ENCODE measurements at regions not wholly inside any gene's neighbourhood (a gene's known extent, or its start where the extent isn't known, plus 50 kb on each side); places are given as distances from the start of the nearest gene placed in this dataset.
"Not testable (repeated sequence)": the region's sequence is repeated elsewhere in the genome, so short reads cannot be mapped to it uniquely, and the experiment has no call there.

DNA sequence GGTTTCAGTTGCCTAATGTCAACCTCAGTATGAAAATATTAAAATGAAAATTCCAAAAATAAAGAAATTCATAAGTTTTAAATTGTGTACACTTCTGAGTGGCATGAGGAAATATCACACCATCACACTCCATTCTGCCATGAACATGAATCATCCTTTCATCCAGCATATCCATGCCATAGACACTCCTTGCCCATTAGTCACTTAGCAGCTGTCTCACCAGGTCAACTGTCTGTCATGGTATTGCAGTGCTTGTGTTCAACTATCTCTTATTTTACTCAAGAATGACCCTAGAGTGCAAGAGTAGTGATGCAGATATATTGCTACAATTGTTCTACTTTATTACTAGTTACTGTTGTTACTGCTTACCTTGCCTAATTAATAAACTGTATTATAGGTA is 712.4 kb downstream of the EPHA7 start:
- no peak for DNase-seq

DNA sequence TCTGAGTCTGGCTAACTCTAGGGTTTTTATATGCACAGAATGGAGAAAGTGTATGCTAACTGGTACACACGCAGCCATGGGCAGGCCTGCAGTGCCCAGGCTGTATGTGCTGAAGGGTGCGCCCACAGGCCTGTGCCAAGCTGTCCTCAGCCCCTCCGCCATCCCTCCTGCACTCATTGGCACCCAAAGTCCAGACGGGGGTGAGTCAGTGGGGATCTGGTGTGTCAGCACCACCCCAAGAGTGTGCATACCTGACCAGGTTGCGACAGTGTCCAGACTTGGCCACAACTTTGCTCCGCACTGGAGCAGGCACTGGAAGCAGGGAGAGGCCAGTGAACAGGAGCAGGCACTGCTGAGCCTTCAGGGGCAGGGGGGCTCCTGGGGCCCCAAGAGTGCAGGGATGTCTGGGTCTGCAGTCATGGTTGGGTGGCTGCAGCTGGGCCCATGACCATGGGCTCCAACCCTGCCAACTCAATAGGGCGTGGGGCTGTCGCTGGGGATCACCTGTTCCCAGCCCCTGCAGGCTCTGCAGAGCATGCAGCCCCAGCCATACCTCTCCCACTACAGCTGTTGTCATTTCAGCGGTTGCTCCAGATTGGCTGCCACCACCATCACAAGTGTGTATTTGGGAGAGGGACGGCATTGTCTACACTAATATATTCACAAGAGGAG is 717.8 kb downstream of the EPHA7 start:
- no peak for DNase-seq

DNA sequence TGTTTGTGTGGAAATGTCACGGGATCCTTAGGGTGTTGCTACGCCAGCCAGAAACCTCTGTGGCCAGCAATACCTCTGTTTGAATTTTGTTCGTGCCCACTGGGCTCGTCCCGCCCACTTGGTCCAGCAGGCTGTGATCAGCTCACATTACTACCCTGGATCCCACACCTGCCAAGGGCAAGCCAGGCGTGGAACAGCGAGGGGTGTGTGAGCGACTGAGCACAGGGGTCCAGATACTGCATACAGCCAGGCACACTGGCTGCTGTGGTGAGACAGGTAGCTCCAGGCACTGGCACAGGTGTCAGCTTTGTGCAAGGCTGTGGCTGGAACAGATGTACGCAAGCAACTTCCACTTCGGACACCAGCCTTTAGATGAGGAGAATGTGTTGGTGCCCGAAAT is 718.9 kb downstream of the EPHA7 start:
- DNase-seq: no peak

DNA sequence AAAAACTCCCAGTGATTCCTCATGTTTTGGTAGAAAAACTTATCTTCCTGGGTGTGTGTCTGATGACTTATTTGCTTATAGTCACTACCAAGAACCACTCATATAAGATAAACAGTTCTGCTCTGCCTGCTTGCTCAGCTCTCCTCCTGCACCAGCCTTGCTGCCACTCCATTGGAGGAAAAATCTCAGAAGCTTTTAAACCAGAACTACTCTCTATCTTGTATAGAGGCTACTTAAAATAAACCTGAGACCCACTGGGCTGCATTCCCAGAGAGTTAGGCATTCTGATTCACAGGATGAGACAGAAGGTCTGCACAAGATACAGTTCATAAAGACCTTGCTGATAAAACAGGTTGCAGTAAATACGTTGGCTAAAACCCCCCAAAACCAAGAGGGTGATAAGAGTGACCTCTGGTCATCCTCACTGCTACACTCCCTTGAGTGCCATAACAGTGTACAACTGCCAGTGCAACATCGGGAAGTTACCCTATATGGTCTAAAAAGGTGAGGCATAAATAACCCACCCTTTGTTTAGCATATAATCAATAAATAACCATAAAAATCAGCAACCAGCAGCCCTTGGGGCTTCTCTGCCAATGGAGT is 728.3 kb downstream of the EPHA7 start:
- DNase-seq: no peak

DNA sequence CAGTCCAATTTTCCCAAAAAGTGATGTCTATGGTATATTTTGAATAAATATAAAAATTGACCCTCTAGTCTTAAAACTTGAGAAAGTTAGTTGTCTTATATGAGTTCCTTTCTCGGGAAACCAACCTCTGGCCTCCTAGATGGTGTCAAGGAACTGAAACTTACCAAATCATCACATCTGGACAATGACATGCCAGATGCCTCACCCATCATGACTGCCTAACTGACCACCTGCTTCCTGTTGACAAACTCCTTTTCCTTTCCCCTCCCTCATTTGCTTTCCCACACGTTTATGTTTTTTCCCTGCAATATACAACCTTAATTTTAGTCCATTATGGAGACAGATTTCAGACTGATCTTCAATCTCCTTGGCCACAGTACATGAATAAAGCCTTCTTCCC is 731.0 kb downstream of the EPHA7 start:
- no peak for DNase-seq

DNA sequence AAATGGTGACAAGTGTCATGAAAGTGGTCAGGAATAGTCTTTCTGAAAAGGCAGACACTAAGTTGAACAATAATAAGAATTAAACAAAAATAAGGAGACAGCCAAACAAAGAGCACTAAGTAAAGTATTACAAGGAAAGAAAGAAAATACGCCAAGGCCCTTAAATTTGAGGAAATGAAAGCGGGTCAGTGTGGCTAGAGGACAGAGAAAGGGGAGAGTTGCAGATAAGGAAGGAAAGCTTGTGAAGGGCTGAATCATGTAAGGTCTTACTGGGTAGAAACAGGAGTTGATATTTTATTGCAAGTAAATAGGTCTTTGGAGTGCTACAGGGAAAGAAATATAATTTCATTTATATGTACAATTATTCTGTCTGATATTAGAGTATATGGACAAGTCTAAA is 732.1 kb downstream of the EPHA7 start:
- DNase-seq: no peak

DNA sequence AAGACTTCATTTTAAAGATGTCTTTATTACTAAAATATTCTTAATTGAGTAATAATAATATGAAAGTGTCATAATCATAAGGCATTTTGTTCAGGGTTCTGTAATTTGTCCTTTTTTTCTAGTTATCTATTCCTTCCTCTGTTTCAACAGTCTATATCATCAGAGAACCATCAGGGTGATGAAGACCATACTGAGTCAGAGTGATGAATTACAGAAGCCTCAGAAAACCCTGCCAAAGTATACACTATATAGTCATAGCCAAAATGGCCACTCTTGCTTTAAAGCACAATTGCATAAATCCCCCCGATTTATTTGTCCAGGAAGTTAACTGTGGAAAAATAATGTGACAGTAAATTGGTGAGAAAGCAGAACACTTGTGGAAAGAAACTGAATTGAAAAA is 735.0 kb downstream of the EPHA7 start:
- DNase-seq: no peak

DNA sequence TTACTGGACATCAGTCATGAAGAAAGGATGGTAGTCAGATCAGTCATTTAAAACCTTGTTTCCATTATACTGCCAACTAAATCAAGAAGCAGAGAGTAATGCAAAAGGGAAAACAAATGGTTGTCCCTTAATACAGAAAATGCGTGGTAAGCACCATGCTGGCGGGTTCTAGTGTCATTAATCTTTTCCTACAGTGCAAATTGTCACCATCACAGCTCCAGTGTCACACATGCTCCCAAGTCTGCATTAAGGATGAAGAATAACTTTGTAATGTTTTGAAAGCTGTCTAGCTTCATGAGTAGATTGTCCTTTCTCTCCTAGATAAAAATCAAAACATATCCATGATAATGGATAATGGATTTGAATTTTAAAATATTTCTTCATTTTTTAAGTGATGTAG is 735.6 kb downstream of the EPHA7 start:
- DNase-seq: no peak

DNA sequence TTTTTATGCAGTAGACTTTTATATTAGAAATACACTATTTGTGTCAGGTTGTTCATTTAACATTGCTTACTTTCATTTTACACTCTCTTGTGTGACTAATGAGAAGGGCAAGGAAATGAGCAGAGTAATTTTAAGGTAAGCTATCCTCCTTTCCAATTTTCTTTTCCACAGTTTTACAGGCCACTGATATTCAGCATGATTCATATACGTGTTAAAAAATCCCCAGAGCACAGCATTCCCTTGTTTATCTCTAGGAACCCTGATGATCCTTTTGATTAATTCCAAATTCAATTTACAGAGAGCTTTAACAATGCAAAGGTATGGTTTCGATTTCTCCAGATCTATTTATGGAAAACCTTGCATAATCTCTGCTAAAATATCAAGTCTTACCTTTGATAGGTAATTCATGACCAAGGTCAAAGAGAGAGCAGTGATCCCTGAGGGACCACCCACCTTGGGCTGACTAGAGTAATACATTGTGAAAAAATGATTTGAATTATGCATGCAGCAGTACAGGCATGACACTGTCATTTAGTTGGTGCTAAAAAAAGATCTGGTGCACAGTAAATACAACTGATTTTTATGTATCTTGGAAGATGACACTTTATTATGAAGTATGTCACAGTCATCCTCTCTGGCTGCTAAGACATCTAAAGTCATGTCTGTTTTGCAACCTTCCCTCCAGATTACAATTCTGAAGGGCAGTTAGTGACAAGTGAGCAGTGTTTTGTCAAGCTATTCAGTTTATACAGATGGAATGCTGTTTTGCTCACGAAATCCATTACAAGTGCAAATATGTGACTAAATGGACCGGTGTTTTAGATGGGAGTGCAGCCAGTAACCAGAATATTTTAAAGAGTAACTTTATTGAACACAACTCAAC is 736.6 kb downstream of the EPHA7 start:
- no peak for DNase-seq

DNA sequence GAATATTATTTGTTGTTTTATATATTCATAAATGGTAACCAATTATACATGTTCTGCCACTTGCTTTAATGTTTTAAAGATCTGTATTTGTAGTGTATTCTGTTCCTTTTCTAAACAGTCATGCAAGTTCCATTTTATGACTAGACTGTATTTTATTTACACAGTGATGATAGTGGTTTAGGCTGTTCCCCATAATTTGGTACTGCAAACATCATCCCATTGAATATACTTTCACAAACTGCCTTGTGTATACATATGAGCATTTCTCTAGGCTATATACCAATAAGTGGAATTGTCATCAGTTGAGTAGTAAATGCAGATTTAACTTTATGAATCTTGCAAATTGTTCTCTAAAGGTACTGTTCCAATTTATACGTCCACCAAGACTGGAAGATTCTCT is 738.0 kb downstream of the EPHA7 start:
- no peak for DNase-seq

DNA sequence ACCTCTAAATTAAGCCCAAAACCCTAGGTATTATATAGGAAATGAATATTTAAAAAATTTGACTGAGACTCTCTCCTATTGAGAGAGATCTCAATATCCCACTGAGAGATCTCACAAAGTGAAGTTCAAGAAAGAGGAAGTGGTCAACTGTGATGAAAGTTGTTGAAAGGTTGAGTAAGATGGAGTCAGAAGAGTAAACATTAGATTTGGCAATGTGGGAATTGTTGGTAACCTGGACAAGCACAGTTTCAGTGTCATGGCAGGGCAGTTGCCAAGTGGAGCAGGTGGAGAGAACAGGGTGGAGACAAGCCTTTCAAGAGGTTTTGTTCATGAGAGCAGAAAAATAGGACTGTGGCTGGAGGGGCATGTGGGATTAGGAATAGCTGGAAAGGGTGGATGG is 747.9 kb downstream of the EPHA7 start:
- not testable (repeated sequence) for DNase-seq

DNA sequence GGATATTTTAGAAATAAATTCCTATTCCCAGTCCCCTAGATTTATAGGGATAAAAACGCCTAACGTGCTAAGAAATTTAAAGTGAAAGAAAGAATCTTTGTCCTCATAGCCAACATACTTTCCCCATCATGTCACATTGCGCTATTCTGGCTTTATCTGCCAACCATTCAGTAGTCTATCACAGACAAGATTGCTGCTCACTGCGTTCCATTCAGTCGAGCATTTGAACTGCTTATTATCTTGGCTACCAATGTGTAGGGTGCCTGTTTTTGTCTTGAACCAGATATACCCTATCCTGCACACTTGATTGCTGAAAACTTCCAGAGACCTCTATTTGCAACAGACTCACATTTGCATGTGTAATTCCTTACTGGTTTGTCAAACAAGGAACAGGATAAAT is 751.5 kb downstream of the EPHA7 start:
- DNase-seq: no peak

DNA sequence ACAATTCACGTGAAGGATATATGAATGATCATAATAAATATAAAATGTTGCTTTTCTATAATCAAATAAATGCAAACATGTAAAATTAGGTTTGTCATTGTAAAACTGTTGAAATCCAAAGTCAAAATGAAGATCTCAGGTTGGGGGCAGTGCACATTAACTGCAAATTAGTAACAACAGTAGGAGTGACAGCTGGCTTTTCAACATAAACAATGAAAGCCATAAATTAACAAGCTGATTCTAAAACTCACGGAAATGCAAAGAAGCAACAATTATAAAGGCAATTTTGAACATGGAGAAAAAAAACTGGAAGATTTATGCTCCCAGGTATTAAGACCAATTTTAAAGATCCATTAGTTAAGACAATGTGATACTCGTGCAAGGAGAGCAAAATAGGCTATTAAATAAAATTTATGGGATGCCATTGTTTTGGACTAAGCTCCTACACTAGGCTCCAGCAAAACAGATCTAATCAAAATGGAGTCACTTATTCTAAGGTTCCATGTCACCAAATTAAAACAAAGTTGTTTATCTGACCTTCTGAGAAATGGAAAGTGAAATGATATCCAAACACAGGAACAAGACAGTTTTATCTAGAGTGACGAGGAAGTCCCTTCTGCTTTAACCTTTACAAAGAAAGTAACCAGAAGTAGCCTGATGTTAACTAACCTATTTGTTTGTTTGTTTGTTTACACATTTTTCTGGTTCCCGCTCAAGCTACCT is 770.8 kb downstream of the EPHA7 start:
- DNase-seq: no peak

DNA sequence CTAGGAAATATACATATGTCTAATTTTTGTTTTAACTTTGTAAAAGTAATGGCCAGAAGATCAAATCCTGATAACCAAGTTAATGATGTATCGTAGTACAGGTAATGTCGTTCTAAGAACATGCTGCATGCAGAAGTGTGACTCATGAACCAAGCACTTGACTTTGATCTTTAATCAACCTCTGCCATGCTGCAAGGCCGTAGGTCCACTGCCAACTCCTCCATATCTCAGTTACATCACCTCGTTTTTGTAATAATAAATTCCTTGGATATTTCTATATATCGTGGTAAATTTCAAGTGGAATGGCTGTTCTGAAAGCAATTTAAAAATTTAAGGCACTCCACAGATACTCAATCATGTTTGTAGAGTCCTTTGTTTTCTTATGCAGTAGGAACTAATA is 771.7 kb downstream of the EPHA7 start:
- DNase-seq: no peak

DNA sequence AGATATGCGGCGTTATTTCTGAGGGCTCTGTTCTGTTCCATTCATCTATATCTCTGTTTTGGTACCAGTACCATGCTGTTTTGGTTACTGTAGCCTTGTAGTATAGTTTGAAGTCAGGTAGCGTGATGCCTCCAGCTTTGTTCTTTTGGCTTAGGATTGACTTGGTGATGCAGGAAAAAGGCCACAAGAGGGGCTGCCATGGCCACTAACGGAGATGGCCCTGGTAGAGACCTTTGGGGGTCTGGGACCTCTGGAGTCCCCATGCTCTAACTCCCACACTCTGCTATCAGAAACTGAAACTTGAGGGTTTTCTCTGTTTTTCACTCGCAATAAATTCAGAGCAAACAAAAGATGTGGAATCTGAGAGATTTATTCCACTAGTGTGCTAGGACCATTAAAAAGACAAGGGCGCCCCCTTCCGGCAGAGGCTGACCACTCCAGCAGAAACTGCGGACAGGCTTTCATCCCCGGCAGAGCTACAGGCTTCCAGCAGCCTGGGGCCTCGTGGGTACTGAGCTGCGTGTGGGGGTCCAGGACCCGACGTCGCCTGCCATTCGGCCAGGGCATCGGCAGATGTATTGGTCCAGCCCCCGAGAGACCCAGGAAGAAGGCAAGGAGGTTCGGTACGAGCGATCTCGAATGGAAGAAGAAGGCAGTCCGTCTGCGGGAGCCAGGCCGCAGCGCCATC is 775.1 kb downstream of the EPHA7 start:
- not testable (repeated sequence) for DNase-seq

DNA sequence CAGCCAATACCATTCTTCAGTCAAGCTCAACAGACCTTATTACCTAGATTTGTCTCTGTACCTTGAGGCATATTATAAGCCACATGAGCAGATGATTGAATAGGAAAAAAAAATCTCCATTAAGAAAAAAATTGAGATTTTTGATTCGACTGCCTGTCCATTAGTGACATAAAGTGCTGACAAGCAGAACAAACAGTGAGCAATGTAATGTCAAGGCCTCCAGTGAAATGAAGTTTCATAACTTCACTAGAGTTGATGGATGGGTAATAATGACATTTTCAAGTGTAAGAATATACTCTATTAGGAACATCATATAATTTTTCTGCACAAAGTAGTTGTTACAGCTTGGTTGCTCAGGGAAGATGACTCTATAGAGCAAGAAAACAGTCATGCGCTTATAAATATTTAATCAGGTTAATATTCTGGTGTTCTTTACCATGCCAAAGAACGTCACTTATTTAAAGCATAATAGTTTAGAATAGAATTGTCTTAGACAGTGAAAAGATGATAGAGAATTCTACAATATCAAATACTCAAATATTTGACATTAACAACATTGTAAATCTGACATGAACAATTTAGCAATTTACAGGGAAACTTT is 783.7 kb downstream of the EPHA7 start:
- no peak for DNase-seq

DNA sequence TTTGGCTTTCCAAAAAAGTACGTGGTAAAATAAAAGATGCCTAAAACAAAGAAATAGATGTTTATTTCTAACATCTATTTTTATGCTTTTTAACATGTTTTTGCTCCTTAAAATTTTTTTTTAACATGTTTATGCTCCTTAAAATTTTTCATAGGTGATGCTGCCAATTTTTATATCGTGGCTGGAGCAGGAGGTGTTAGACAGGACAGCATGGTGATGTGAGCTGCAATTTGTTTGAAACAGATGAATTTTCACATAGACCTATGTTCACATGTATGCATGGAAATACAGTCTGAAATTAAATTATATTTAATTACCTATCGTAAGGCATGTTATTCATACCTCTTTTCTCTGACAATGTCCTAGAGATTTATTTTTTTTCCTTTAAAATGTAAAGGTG is 784.8 kb downstream of the EPHA7 start:
- DNase-seq: no peak

DNA sequence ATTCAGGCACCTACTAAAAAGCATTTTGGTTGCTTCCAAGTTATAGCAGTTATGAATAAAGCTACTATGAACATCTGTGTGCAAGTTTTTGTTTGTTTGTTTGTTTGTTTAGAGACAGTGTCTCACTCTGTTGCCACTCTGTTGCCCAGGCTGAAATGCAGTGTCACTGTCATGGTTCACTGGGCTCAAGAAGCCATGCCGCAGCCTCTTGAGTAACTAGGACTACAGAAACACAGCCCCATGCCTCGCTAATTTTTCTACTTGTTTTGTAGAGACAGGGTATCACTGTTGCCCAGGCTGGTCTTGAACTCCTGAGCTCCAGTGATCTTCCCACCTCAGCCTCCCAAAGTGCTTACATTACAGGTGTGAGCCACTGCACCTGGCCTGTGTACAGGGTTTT is 795.9 kb downstream of the EPHA7 start:
- no peak for DNase-seq

DNA sequence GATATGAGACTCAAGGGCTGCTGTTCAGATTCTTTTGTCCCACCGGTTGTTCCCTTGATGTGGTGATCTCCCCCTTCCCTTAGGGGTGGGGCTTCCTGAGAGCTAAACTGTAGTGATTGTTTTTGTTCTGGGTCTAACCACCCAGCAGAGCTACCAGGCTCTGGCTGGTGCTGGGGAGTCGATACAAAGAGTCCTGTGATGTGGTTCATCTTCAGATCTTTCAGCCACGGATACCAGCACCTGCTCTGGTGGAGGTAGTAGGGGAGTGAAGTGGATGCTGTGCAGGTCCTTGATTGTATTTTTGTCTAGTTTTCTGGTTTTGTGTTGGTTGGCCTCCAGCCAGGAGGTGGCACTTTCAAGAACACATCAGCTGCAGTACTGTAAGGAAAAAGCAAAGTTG is 801.6 kb downstream of the EPHA7 start:
- DNase-seq: no peak

DNA sequence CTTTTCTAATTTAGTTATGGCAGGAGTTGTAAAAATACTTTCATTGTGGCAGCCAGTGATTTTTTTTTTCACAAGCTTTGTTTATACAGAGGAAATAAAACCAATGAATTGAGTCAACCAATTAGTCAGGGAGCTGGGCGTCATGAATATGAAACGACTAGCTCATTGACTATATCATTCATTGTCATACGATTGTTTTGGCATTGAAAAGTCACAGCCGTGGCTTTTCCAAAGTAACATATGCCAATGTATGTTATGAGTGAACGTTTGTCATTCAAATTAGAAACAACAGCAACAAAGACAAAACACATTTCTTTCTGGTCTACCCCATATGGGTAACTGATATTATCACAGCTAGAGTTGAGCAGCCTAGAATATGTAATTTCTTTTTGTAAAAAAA is 810.6 kb downstream of the EPHA7 start:
- DNase-seq: no peak

DNA sequence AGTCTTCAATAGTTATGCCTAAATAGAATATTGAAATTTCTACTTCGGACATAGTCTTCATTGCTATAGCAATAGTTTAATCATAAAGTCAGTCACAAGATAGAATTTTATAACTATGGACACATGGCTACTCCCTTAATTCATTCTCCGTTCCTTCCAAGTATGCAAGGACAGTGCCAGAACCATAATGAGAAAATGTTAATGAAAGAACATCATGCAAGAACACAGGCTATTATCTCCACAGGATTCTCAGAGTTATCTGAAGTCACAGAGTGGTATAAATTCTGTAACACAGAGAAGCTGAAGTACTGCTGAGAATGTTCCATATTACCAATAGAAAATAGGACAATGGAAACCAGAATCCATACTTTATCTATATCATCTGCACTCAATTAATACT is 826.2 kb downstream of the EPHA7 start:
- DNase-seq: no peak

DNA sequence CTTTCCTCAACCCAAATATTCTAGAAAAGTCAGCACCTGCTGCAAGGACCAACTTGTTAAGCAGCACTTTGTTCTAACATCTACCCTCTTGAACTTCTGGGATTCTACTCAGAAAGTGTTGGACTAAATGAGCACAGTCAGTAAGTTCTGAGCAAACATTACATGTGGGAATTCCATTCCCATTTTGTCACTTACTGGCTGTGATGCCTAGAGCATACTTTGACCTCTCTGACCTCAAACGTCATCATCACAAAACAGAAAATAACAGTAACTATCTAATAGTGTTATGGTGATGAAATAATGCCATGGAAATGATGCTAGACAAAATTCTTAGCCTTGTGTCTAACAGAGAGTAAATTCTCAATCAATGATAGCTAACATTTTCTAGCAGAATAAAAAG is 829.4 kb downstream of the EPHA7 start:
- DNase-seq: no peak

Data from left hindlimb (tissue), 1 donor.